Erythroblast (primary cell): ENCODE measurements at regions not wholly inside any gene's neighbourhood (a gene's known extent, or its start where the extent isn't known, plus 50 kb on each side); places are given as distances from the start of the nearest gene placed in this dataset.
"Not testable (repeated sequence)": the region's sequence is repeated elsewhere in the genome, so short reads cannot be mapped to it uniquely, and the experiment has no call there.

Experiments
- DNase-seq, 2 experiments: peaks; one replicate each; lab custom pipeline; 2025; lab: John Stamatoyannopoulos, UW
- GATA1 ChIP-seq: IDR thresholded peaks from 2 replicates; pipeline ENCODE4 v1.6.1; 2011; ENCODE audit warnings: low read depth, mild to moderate bottlenecking, control low read depth, low read length, moderate library complexity
- POLR2A ChIP-seq: IDR thresholded peaks from 2 replicates; pipeline ENCODE4 v1.6.1; 2011; ENCODE audit warnings: mild to moderate bottlenecking, low read length

GRCh38 chr9:78954286-78954685, 617.5 kb upstream of the TLE4 start:
- TF ChIP-seq POLR2A (no peak), GATA1 (no peak)
- no peak for DNase-seq

DNA sequence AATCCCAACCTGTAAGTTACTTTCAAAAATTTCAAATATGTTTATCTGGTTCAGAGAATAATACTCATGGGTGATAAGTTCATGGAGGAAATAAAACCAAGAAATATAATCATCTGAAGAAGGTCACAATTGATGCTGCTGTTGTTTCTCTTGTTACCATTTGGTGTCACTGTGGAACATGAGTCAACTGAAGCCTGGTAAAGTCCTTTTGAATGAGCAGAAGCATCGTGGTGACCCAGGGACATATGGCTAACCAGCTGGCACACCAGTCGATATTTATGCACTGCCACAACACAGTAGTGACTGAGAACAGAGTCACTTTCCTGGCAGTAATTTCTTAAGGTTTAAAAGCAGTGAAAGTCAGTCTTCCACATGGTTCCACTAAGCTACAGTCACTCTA, 612.9 kb upstream of the TLE4 start:
- no peak for DNase-seq
- TF ChIP-seq GATA1 (no peak), POLR2A (no peak)

DNA sequence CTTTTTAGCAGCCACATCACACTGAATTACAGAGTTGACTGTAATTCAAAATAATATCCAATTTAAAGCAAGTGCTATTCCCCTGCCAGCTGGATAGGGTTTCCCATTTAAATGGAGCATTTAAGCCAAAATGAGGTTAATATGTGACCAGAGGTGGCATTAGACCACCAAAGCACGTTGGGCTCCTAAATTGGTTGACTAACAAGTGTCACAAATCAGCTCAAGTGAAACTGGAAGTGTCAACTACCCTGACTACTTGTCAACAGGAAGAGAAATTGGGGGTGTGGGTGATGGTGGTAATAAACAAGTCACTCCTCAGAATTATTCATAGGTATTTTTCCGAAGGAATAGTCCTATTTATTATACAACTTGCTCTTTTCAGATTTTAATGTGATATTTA, 609.6 kb upstream of the TLE4 start:
- peak in 1 of 2 experiments; percentile 1 for DNase-seq
- TF ChIP-seq POLR2A (no peak), GATA1 (no peak)

- TF ChIP-seq GATA1 = no peak
- no peak for TF ChIP-seq POLR2A
- DNase-seq = no peak
Measured at GRCh38 chr9:78963911-78964310, 607.9 kb upstream of the TLE4 start.

GRCh38 chr9:78967596-78968217, 604.1 kb upstream of the TLE4 start:
- TF ChIP-seq GATA1 = no peak
- TF ChIP-seq POLR2A = no peak
- no peak for DNase-seq

- no peak for DNase-seq
- TF ChIP-seq GATA1 = no peak
- no peak for TF ChIP-seq POLR2A
Measured at GRCh38 chr9:78970375-78970774, 601.4 kb upstream of the TLE4 start.

GRCh38 chr9:78971540-78971939, 600.2 kb upstream of the TLE4 start:
- no peak for DNase-seq
- TF ChIP-seq GATA1 (no peak), POLR2A (no peak)

DNA sequence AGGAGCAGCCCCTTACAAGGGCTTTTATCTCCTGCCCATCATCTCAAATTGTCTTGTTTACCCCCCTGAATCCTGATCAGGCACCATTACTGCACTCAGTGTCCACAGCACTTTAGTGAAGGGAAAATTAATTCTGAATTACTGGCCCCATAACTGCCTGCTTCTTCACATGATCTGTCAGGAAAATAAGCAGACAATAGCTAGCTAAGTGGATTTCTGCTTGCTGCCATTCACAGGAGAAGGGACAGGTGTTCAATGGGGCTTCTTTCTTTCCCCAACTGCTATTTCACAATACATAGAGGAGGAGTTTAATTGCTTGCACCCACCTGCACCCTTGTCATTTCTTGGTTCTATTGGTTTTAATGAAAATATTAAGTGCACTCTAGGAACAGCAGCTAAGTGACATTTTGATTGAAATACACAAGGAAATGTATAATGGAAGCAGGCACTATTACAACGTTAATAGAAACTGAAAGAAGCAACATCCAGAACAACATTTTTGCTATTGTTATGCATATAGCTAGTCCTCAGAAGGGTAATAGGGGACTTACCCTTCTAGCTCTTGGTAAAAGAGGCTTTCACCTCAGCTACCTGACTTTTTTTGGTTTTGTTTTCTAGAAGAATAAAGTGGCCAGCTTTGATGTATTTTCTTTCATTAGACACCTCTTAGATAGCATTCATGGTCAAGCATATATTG, 599.3 kb upstream of the TLE4 start:
- no peak for TF ChIP-seq POLR2A
- no peak for TF ChIP-seq GATA1
- DNase-seq = no peak

DNA sequence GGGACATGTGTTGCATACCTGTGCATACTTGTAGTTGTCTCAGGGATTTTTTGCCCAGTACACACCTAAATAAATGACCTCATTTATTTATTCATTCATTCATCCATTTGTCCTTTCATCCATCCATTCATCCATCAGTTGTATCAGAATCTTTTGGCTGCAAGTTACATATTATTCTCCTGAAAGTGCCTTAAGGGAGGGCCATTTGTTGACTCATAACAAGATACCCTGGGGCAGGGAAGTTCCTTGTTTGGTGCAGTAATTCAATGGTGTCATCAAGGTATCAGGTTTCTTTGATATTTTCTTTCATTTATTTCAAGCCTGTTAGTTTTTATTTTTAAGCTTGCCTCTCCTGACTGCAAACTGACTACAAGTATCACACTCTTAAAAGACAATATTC, 597.9 kb upstream of the TLE4 start:
- no peak for TF ChIP-seq GATA1
- no peak for TF ChIP-seq POLR2A
- DNase-seq = no peak

DNA sequence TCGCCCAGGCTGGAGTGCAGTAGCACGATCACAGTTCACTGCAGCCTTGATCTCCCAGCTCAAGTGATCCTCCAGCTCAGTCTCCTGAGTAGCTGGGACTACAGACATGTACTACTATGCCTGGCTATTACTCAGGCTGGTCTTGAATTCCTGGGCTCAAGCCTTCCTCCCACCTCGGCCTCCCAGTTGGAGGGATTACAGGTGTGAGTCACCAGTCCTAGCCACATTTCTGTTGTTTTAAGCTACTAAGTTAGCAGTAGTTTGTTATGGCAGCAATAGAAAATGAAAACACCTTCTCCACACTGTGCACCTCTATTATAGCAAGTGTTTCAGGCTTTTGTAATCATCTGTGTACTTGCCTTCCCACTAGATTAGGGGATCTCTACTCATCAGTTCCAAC, 588.9 kb upstream of the TLE4 start:
- TF ChIP-seq GATA1 (no peak), POLR2A (no peak)
- DNase-seq = no peak

- no peak for DNase-seq
- TF ChIP-seq POLR2A = no peak
- no peak for TF ChIP-seq GATA1
Measured at GRCh38 chr9:78985084-78985738, 586.6 kb upstream of the TLE4 start.

DNA sequence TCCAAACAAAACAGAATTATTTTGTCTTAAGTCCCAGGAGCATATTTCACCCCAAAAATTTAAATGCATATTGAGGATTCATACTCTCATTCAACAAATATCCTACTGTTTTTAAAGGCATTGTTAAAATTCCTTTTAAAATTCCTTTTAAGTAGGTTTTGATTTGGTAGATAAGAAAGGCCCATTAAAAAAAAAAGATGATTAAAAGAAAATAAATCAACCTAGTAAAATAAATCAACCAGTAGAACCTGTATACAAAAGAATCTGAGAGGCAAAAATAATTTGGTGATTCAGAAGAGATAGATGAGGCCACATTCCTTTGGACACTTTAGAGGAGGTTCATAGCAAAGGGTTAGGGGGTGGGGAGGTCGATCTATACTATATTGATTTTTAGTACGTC, 585.3 kb upstream of the TLE4 start:
- TF ChIP-seq POLR2A (no peak), GATA1 (no peak)
- DNase-seq = no peak

GRCh38 chr9:78989031-78989658, 582.6 kb upstream of the TLE4 start:
- DNase-seq = no peak
- TF ChIP-seq GATA1 = no peak
- no peak for TF ChIP-seq POLR2A

DNA sequence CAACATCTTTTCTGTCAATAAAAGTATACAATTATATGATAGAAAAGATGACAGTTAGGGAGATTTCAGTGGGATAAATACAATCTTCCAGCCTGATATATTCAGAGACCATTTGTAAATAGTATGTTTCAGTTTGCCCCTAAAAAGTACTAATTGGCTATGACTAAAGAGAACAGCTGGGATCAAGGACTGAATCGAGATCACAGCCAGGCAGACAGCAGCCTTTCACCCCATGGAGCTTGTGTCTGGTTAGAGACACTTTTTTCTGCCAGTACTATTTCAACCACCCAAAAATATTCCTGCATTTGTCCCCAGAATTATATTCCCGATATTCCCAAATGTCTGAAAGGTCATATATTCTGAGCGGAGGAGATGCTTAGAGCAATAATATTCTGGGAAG, 577.3 kb upstream of the TLE4 start:
- no peak for DNase-seq
- TF ChIP-seq POLR2A (no peak), GATA1 (no peak)

GRCh38 chr9:78994974-78995373, 576.8 kb upstream of the TLE4 start:
- not testable (repeated sequence) for DNase-seq
